Chondrocyte (in vitro differentiated cells): ENCODE measurements at regions not wholly inside any gene's neighbourhood (a gene's known extent, or its start where the extent isn't known, plus 50 kb on each side); places are given as distances from the start of the nearest gene placed in this dataset.

Experiments
- DNase-seq: peaks from one replicate; pipeline ENCODE4 v3.0.0; 2021; ENCODE audit warnings: mixed read lengths, low spot score
- H3K27ac Mint-ChIP-seq: one replicate; pipeline ENCODE4 v1.8.0; 2021; ENCODE audit warnings: mild to moderate bottlenecking, moderate library complexity, mixed read lengths; ENCODE audit not compliant: unreplicated experiment
- H3K27me3 Mint-ChIP-seq: 2 replicates; pipeline ENCODE4 v1.8.0; 2021; ENCODE audit warnings: low read depth, mixed read lengths
- H3K36me3 Mint-ChIP-seq: 2 replicates; pipeline ENCODE4 v1.8.0; 2021; ENCODE audit warnings: low read depth, mixed read lengths
- H3K4me1 Mint-ChIP-seq: 2 replicates; pipeline ENCODE4 v1.8.0; 2021; ENCODE audit warnings: low read depth, mild to moderate bottlenecking, mixed read lengths
- H3K4me3 Mint-ChIP-seq: one replicate; pipeline ENCODE4 v1.8.0; 2021; ENCODE audit warnings: mild to moderate bottlenecking, moderate library complexity, mixed read lengths; ENCODE audit not compliant: unreplicated experiment
- H3K9me3 Mint-ChIP-seq: 2 replicates; pipeline ENCODE4 v1.8.0; 2021; ENCODE audit warnings: low read depth, mixed read lengths
- TF ChIP-seq, protein P1 (sequence below): fragments of 200-600 bp; sonication (generic); IDR thresholded peaks from 2 replicates; pipeline ENCODE4 v1.5.0; 2021; ENCODE audit warnings: antibody characterized with exemption, mild to moderate bottlenecking, moderate library complexity

DNA sequence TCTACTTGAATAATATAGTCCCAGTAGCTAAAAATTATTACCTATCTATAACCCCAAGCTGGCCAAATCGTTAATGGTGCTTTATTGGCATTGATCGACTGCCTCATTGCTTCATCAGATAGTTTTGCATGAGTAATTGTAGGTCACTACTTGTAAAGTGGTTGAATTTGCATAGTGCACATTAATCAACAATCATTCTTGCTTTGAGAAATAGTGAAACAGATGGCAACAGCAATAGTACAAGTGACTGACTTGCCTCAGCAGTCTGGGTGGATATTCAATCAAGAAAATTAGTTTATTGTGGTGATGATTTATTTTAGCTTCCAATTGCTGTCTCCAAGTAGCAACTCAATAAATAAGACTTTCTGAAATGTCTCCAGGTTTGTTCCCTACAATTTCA is 117.8 kb upstream of the NRXN1 start:
- TF ChIP-seq, protein P1, sequence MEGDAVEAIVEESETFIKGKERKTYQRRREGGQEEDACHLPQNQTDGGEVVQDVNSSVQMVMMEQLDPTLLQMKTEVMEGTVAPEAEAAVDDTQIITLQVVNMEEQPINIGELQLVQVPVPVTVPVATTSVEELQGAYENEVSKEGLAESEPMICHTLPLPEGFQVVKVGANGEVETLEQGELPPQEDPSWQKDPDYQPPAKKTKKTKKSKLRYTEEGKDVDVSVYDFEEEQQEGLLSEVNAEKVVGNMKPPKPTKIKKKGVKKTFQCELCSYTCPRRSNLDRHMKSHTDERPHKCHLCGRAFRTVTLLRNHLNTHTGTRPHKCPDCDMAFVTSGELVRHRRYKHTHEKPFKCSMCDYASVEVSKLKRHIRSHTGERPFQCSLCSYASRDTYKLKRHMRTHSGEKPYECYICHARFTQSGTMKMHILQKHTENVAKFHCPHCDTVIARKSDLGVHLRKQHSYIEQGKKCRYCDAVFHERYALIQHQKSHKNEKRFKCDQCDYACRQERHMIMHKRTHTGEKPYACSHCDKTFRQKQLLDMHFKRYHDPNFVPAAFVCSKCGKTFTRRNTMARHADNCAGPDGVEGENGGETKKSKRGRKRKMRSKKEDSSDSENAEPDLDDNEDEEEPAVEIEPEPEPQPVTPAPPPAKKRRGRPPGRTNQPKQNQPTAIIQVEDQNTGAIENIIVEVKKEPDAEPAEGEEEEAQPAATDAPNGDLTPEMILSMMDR: no peak
- Mint-ChIP-seq H3K27ac (no peak overlapping the region), H3K27me3 (no peaks in the 10 kb centered on the region), H3K4me3 (no peak overlapping the region), H3K9me3 (peaks cover 5% of the 10 kb centered on the region), H3K4me1 (no peaks in the 10 kb centered on the region), H3K36me3 (no peaks in the 10 kb centered on the region)
- no peak for DNase-seq

DNA sequence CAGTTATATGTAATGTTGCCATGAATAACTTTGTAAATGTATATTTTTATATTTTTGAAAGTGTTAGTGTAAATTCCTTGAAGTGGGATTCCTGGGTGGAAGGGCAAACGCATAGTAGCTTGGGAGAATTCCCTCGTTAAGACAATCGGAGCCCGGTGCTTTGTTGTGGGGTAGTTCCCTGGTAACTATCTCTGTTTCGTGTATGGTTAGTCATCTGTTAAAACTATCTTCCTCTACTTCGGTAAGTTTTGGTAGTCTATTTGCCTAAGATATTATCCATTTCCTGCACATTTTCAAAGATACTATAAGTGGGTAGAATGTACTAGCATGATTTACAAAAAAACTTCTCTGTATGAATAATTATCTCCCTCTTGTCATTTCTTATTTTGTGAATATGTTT is 113.8 kb upstream of the NRXN1 start:
- no peak for DNase-seq
- no peaks in the 10 kb centered on the region for H3K36me3 Mint-ChIP-seq
- no peaks in the 10 kb centered on the region for H3K27me3 Mint-ChIP-seq
- H3K9me3 Mint-ChIP-seq: peaks cover 5% of the 10 kb centered on the region
- TF ChIP-seq, protein P1: no peak
- H3K27ac Mint-ChIP-seq: no peak overlapping the region
- H3K4me1 Mint-ChIP-seq: no peaks in the 10 kb centered on the region
- no peak overlapping the region for H3K4me3 Mint-ChIP-seq

DNA sequence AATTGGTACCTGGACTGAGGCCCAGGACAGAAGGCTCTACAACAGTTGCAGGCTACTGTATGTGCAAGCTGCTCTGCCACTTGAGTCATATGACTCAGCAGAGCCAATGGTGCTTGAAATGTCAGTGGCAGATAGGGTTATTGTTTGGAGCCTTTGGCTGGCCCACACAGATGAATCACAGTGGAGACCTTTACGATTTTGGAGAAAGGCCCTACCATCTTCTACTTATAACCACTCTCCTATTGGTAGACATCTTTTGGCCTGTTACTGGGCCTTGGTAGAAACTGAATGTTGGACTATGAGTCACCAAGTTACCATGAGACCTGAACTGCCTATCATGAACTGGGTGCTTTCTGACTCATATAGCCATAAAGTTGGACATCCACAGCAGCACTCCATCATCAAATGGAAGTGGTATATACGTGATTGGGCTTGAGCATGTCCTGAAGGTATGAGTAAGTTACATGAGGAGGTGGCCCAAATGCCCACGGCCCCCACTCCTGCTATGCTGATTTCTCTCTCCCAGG is 88.9 kb upstream of the NRXN1 start:
- H3K27ac Mint-ChIP-seq: no peak overlapping the region
- TF ChIP-seq, protein P1: no peak
- peaks cover 18% of the 10 kb centered on the region for H3K9me3 Mint-ChIP-seq

DNA sequence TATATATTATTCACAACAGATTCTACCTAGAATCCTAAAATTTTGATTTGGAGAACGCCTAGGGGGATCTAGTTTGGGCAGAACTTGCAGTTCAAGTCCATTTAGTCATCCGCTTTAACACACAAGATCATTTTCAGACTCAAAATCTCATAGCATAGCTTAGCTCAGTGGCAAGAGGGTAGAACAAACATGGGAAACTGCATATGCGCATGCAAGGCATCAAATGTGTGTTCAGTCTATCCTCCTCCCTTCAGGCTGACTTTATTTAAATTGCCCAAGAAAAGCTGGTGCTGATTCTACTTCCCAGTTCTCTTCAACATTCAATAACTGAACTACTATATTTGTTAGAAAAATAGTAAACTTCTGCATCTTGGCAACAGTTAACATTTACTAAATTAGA is 79.6 kb upstream of the NRXN1 start:
- H3K4me1 Mint-ChIP-seq: no peaks in the 10 kb centered on the region
- no peaks in the 10 kb centered on the region for H3K36me3 Mint-ChIP-seq
- DNase-seq: no peak
- H3K9me3 Mint-ChIP-seq: peaks cover 1% of the 10 kb centered on the region
- H3K27me3 Mint-ChIP-seq: peaks cover 2% of the 10 kb centered on the region
- H3K27ac Mint-ChIP-seq: no peak overlapping the region
- TF ChIP-seq, protein P1: no peak
- H3K4me3 Mint-ChIP-seq: no peak overlapping the region

More for the DNA sequence above, 88.9 kb upstream of the NRXN1 start:
- Mint-ChIP-seq H3K27me3 (no peaks in the 10 kb centered on the region), H3K4me3 (no peak overlapping the region), H3K4me1 (no peaks in the 10 kb centered on the region), H3K36me3 (no peaks in the 10 kb centered on the region)
- no peak for DNase-seq

DNA sequence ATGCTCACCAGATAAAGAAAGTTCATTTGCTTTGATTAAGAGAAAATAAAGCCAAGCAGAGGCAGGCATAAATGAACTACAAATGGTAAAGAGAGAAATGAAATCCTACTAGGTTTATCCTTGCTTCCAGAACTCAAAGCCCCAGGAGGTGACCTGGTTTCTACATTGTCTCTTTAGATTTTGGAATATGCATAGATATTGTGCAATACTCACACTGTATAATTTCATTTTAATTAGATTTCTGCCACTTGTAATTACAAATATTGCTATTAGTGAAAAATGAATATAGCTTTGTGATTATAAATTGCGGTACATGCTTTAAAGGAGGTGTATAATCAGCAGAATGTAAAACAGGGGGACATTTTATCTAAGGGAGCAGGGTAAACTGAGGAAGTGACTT is 76.9 kb upstream of the NRXN1 start:
- DNase-seq: no peak
- Mint-ChIP-seq H3K4me3 (no peak overlapping the region), H3K9me3 (no peaks in the 10 kb centered on the region), H3K4me1 (no peaks in the 10 kb centered on the region), H3K36me3 (no peaks in the 10 kb centered on the region), H3K27me3 (peaks cover 2% of the 10 kb centered on the region), H3K27ac (no peak overlapping the region)
- TF ChIP-seq, protein P1: no peak
